ENCODE measurements at regions not wholly inside any gene's neighbourhood (a gene's known extent, or its start where the extent isn't known, plus 50 kb on each side); places are given as distances from the start of the nearest gene placed in this dataset.
"Not testable (repeated sequence)": the region's sequence is repeated elsewhere in the genome, so short reads cannot be mapped to it uniquely, and the experiment has no call there.

DNA sequence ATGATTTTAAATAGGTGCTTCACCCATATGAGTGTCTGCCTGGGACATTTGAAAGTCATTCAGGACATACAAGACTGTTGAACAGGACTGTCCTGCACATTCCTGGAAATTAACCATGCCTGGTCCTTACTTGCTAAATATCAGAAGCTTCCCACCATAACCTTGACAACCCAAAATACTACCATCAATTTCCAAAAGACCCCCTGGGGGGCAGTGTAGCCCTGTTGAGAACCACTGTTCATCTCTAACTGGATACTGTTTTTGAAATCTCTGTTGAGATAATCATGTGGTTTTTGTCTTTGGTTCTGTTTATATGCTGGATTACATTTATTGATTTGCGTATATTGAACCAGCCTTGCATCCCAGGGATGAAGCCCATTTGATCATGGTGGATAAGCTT lies 123.8 kb upstream of the ARHGEF26 start:
- WGBS = 82% methylated on average over 1 of the region's 1 CpG

DNA sequence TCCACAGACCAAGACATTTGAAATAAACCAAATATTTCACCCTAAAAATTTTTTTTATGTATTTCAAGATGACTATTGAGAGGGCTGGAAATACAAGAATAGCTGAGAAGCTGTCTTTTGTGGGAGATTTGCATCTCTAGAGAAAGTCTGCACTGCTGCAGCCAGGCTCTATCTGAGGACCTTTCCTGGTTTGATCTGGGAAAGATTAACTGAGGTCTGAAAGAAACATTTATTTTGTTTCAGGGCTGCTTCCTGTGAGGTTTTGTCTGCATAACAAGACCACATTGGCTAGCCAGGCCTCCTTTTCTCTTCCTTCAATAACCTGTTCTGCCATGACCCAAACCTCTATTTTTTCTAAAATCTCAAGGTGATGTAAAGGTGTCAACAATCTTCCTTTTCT lies 117.5 kb upstream of the ARHGEF26 start:
- H3K4me3 ChIP-seq (ENCODE audit: low read depth, low read length) = no peak overlapping the region
- no peak for DNase-seq (ENCODE audit: extremely low spot score)
- H3K36me3 ChIP-seq (ENCODE audit: insufficient read depth) = no peaks in the 10 kb centered on the region
- no peaks in the 10 kb centered on the region for H3K4me1 ChIP-seq (ENCODE audit: insufficient read depth)
- H3K27ac ChIP-seq (ENCODE audit: low read depth) = no peak overlapping the region

More for the DNA sequence above, 123.8 kb upstream of the ARHGEF26 start:
- not testable (repeated sequence) for H3K4me1 ChIP-seq (ENCODE audit: insufficient read depth); H3K4me3 ChIP-seq (ENCODE audit: low read depth, low read length); DNase-seq (ENCODE audit: extremely low spot score); H3K36me3 ChIP-seq (ENCODE audit: insufficient read depth); H3K27ac ChIP-seq (ENCODE audit: low read depth)

DNA sequence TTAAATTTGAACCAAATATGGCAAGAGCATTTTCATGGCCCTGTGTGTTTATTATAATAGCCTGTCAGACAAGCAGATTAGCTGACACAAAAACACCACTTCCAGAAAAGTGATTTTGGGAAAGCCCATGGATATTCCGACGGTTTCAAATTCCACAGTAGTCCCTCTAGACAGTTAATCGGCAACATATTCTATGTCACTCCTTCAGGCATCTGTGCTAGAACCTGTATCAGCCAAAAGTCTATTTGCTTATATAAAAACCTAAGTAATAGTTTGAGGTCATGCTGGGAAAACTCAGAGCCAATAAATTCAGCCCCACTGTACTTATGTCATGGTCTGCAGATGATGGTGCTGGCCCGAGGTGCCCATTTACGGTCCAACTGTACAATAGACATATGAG lies 110.2 kb upstream of the ARHGEF26 start:
- 72% methylated on average over 5 of the region's 5 CpGs for WGBS
- H3K4me3 ChIP-seq (ENCODE audit: low read depth, low read length) = no peak overlapping the region
- H3K27ac ChIP-seq (ENCODE audit: low read depth) = no peak overlapping the region
- no peaks in the 10 kb centered on the region for H3K4me1 ChIP-seq (ENCODE audit: insufficient read depth)
- H3K36me3 ChIP-seq (ENCODE audit: insufficient read depth) = no peaks in the 10 kb centered on the region
- no peak for DNase-seq (ENCODE audit: extremely low spot score)

DNA sequence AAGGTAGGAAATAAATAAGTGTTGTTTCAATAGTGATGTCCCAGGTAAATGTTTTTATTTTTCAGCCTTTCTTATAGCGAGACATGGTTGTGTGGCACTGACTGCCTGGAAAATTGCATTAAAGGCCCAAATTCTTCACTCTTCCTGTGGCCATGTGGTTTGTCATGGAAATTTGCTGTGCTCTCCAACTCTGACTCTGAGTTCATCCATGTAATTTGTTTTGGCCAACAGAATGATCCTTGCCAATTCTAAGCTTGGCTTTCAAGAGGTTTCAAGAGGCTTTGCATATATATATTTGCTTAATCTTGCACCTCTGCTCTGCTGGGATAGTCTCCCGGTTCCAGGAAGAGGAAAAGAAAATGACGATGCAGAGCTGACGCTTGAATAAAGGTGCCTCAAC lies 107.5 kb upstream of the ARHGEF26 start:
- Histone ChIP-seq H3K36me3 (ENCODE audit: insufficient read depth) (no peaks in the 10 kb centered on the region), H3K4me1 (ENCODE audit: insufficient read depth) (no peaks in the 10 kb centered on the region), H3K27ac (ENCODE audit: low read depth) (no peak overlapping the region), H3K4me3 (ENCODE audit: low read depth, low read length) (no peak overlapping the region)
- no peak for DNase-seq (ENCODE audit: extremely low spot score)
- 73% methylated on average over 4 of the region's 4 CpGs for WGBS

DNA sequence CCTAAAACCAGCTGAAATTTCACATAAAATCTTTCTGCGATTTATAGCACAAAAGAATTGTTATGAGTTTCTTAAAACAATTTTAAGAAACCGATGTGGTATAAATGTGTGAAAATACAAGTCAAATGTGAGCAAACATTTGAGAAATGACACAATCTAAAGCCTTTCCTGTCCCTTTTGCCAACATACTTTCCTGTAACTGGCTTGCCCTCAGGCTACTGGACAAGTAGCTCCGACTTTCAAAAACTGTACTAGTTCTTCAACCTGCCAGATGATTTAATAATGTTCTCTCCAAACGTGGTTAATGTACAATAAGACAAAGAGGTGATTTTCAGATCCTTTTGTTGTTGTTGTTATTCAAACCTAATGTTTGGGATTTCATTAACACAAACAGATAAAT lies 105.9 kb upstream of the ARHGEF26 start:
- Histone ChIP-seq H3K36me3 (ENCODE audit: insufficient read depth) (no peaks in the 10 kb centered on the region), H3K4me1 (ENCODE audit: insufficient read depth) (no peaks in the 10 kb centered on the region), H3K27ac (ENCODE audit: low read depth) (no peak overlapping the region), H3K4me3 (ENCODE audit: low read depth, low read length) (no peak overlapping the region)
- 74% methylated on average over 4 of the region's 4 CpGs for WGBS
- DNase-seq (ENCODE audit: extremely low spot score) = no peak

DNA sequence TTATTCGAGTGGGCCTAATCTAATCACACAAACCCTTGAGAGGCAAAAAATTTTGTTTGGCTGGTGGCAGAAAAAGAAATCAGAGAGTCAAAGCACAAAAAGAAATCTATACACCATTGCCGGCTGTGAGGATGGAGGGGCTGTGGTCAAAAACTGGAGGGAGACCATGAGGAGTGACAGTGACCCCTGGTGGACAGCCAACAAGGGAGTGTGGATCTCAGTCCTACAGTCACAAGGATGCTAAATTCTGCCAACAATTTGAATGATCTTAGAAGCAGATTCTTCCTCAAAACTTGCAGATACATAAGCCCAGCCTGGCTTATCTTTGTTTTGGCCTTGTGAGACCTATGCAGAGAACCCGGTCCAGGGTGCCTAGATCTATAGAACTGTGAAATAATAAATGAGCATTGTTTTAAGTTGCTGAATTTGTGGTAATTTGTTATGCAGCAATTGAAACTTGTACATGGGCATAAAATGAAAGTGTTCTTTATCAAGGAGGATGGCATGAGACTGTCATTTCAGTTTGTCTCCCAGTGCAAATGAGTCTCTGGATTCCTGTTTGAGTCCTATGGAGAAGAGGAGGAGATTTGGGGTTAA lies 103.0 kb upstream of the ARHGEF26 start:
- H3K4me1 ChIP-seq (ENCODE audit: insufficient read depth) = no peaks in the 10 kb centered on the region
- 53% methylated on average over 3 of the region's 3 CpGs for WGBS
- no peak overlapping the region for H3K4me3 ChIP-seq (ENCODE audit: low read depth, low read length)
- DNase-seq (ENCODE audit: extremely low spot score) = no peak
- H3K27ac ChIP-seq (ENCODE audit: low read depth) = no peak overlapping the region
- no peaks in the 10 kb centered on the region for H3K36me3 ChIP-seq (ENCODE audit: insufficient read depth)

DNA sequence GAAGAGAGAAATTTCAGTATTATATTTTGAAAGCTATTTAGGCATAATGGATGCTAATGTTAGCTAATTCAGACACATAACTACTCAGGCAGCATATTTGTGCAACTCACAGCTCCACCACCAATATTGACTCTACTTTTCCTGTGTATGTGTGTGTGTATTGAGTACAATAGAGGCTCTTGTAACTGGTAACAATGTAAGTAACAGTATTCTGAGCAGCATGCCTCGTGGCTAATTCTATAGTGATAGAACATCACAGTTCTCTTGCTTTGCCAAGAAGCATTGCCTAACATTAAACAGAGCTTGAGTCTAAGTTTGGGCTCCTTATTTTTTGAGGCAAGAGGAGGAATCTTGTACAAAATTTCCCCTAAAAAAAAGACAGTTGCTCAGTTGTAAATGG lies 98.6 kb upstream of the ARHGEF26 start:
- Histone ChIP-seq H3K27ac (ENCODE audit: low read depth) (no peak overlapping the region), H3K4me1 (ENCODE audit: insufficient read depth) (no peaks in the 10 kb centered on the region), H3K36me3 (ENCODE audit: insufficient read depth) (no peaks in the 10 kb centered on the region), H3K4me3 (ENCODE audit: low read depth, low read length) (no peak overlapping the region)
- 37% methylated on average over 1 of the region's 1 CpG for WGBS
- DNase-seq (ENCODE audit: extremely low spot score) = no peak

DNA sequence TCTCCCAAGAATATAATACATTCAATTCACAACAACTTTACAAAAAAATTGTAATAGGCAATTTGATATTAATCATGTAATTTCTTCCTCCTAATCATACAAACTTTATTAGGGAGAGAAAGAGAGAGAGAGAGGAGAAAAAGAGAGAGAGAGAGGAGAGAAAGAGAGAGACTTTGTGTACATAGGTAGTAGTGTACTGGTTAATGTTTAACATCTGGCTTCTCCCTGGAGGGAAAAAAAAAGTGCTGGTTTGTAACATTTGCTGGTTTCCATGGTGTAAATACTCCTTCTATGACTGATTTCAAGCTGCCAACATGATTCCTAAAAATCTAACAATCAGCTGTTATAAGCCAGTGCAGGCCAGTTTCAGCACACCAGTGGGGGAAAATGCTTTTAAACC lies 98.0 kb upstream of the ARHGEF26 start:
- no peaks in the 10 kb centered on the region for H3K4me1 ChIP-seq (ENCODE audit: insufficient read depth)
- H3K36me3 ChIP-seq (ENCODE audit: insufficient read depth) = no peaks in the 10 kb centered on the region
- DNase-seq (ENCODE audit: extremely low spot score) = peak; percentile 59
- no peak overlapping the region for H3K27ac ChIP-seq (ENCODE audit: low read depth)
- H3K4me3 ChIP-seq (ENCODE audit: low read depth, low read length) = no peak overlapping the region

DNA sequence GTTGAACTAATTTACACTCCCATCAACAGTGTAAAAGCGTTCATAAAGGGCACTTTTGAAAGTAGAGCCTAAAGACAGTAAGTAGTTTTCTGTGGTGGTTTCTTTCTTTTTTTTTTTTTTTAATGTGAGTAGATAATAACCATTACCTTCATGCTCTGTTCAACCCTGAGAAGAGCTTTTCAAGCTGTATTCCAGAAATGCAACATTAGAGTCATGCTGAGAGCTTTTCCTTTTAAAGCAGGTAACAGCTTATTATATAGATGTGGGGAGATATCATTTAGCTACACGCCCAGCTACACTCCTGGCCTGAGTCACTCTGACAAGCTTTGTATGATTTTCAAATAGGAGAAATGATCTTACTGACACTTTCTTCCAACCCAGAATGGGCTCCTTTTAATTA lies 96.2 kb upstream of the ARHGEF26 start:
- H3K4me3 ChIP-seq (ENCODE audit: low read depth, low read length) = no peak overlapping the region
- no peaks in the 10 kb centered on the region for H3K4me1 ChIP-seq (ENCODE audit: insufficient read depth)
- WGBS = 90% methylated on average over 2 of the region's 2 CpGs
- no peak overlapping the region for H3K27ac ChIP-seq (ENCODE audit: low read depth)
- no peaks in the 10 kb centered on the region for H3K36me3 ChIP-seq (ENCODE audit: insufficient read depth)
- DNase-seq (ENCODE audit: extremely low spot score) = no peak

DNA sequence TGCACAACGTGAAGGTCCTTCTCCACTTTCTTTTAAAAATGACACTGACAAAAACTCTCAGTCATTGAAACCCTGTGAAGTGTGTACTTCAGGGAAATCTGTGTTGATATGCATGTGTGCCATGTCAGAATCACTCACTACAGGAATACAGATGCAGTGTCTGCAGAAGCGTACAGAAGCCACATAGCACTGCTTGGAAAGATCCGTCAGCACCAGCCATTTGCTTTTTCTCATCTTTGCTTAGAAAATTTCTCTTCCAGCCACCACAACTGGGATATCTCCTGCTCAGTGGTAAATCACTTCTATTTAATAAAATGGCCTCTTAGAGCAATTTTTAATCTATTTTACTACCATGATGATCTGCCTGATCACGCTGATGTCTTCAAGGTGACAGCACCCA lies 91.3 kb upstream of the ARHGEF26 start:
- Histone ChIP-seq H3K4me1 (ENCODE audit: insufficient read depth) (no peaks in the 10 kb centered on the region), H3K36me3 (ENCODE audit: insufficient read depth) (no peaks in the 10 kb centered on the region), H3K27ac (ENCODE audit: low read depth) (no peak overlapping the region), H3K4me3 (ENCODE audit: low read depth, low read length) (no peak overlapping the region)
- DNase-seq (ENCODE audit: extremely low spot score) = no peak
- WGBS = 60% methylated on average over 4 of the region's 4 CpGs

DNA sequence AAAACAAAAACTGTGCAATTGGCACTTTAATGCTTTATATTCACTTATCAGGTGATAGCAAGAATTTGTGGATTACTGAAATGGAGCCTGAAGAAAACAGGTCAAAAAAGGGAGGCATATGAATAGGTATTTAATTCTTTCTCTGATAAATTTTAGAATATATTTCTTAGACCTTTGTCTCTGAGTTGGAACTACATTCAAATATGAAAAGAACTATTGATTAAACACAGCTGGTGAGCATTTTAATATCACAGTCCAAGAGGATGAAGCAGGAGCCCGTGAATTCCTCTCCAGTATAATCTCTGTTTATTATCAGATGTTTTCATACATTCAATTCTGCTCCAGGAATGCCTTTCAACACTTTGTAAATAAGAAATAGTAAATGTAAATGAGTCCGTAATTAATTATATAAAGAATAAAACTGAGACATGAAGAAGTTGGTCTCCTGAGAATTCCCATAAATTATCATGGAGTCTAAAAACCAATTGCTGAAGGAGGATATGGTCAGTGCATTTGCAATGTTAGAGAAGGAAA lies 86.3 kb upstream of the ARHGEF26 start:
- Histone ChIP-seq H3K36me3 (ENCODE audit: insufficient read depth) (no peaks in the 10 kb centered on the region), H3K4me1 (ENCODE audit: insufficient read depth) (no peaks in the 10 kb centered on the region), H3K27ac (ENCODE audit: low read depth) (no peak overlapping the region), H3K4me3 (ENCODE audit: low read depth, low read length) (no peak overlapping the region)
- no peak for DNase-seq (ENCODE audit: extremely low spot score)
- 20% methylated on average over 2 of the region's 2 CpGs for WGBS

DNA sequence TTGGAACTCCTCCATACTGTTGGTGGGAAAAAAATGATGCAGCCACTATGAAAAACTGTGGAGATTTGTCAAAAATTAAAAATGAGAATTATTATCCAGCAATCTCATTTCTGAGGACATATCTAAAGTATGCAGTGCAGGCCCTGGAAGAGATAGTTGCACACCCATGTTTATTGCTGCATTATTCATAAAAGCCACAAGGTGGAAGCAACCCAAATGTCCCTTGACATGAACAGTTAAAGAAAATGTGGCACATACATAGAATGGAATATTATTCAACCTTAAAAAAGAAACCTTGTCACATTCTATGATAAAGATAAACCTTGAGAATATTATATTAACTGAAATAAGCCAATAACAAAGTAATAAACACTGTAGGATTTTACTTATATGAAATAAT lies 80.9 kb upstream of the ARHGEF26 start:
- Histone ChIP-seq H3K4me1 (ENCODE audit: insufficient read depth) (no peaks in the 10 kb centered on the region), H3K4me3 (ENCODE audit: low read depth, low read length) (no peak overlapping the region), H3K36me3 (ENCODE audit: insufficient read depth) (no peaks in the 10 kb centered on the region), H3K27ac (ENCODE audit: low read depth) (no peak overlapping the region)
- DNase-seq (ENCODE audit: extremely low spot score) = no peak

DNA sequence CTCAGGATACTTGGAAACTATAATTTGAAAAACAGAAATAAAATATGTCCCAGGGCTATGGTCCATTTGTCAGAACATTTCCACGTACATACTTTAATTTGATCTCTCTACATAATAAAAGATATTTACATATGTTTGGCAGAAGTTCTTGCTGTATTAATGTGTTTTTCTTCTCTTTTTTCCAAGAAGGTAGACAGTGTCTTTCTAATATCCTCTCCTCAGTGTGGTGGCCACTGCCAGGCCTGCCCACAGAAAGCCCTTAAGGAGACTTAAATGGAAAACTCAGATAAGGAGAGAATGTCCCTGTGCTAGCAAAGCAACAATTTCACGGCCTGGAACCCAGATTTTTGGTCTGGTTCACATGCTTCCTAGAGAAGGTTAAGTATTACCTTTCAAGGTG lies 76.5 kb upstream of the ARHGEF26 start:
- Histone ChIP-seq H3K4me1 (ENCODE audit: insufficient read depth) (no peaks in the 10 kb centered on the region), H3K4me3 (ENCODE audit: low read depth, low read length) (no peak overlapping the region), H3K27ac (ENCODE audit: low read depth) (no peak overlapping the region), H3K36me3 (ENCODE audit: insufficient read depth) (no peaks in the 10 kb centered on the region)
- WGBS = 63% methylated on average over 2 of the region's 2 CpGs
- no peak for DNase-seq (ENCODE audit: extremely low spot score)

DNA sequence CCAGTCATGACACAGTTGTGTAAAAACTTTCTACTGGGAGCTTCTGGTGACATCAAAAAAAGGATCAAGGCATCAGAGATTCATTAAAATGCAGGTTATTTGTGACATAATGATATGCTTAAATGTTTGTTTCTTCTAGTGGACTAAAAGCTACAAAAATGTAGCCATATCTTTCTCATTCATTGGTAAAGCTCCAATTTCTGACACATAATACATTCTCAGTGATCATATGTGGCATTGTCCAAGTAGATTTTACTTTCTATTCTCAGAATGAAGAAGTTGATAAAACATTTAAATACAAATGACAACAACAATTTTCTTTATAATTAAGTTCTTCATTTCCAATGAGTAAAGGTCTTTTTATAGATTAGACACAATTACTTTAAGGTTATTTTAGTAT lies 71.0 kb upstream of the ARHGEF26 start:
- no peak for DNase-seq (ENCODE audit: extremely low spot score)
- Histone ChIP-seq H3K27ac (ENCODE audit: low read depth) (no peak overlapping the region), H3K36me3 (ENCODE audit: insufficient read depth) (no peaks in the 10 kb centered on the region), H3K4me3 (ENCODE audit: low read depth, low read length) (no peak overlapping the region), H3K4me1 (ENCODE audit: insufficient read depth) (no peaks in the 10 kb centered on the region)

DNA sequence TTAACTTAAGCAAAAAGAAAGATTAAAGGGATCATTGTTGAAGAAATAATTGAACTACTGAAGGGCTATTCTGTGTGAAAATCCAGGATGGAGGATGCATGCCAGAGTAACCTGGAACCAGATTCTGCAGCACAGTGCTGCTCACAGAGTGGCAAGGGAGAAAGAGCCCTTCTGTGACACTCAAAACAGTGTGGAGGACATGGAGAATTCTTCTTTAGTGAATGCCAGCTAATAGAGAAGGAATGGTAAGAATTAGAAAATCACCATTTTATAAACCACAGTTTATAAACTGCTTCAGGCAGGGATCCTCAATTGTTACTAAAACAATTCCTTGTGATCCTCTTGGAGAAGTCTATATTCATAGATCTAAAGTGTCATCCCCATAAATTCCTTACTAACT lies 70.4 kb upstream of the ARHGEF26 start:
- Histone ChIP-seq H3K4me1 (ENCODE audit: insufficient read depth) (no peaks in the 10 kb centered on the region), H3K27ac (ENCODE audit: low read depth) (no peak overlapping the region), H3K36me3 (ENCODE audit: insufficient read depth) (no peaks in the 10 kb centered on the region), H3K4me3 (ENCODE audit: low read depth, low read length) (no peak overlapping the region)
- no peak for DNase-seq (ENCODE audit: extremely low spot score)

Data from urinary bladder (tissue), 3 donors.